ENCODE measurements at regions not wholly inside any gene's neighbourhood (a gene's known extent, or its start where the extent isn't known, plus 50 kb on each side); places are given as distances from the start of the nearest gene placed in this dataset.

DNA sequence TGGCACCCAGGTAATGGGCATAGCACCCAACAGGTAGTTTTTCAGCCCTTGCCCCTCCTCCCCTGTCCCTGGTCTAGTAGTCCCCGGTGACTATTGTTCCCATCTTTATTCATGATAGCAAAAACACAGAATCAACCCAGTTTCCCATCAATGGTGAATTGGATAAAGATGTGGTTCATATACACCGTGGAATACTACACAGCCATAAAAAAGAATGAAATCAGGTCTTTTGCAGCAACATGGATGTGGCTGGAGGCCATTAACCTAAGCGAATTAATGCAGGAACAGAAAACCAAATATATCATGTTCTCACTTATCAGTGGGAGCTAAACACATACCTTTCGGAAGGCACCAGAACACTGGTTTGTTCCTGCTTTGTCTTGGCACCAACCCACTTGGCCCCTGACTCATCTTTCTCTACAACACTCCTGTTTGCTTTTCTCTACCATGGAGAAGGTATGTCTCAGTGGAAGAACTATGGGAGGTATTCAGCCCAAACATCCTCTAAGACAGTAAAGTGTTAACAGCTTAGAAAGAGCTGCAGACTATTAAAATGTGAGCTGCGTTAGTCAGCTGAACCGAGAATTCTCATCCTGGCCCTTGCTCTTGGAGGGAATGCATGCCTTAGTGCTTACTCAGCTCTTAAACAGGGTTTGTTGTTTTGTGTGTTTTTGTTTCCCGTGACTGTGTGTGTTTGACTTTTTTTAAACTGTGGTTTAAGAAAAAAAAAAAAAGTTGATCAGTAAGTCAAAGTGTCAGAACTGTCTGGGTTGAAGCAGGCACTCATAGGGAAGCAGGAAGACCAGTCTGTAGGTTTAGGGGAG lies 203.0 kb downstream of the TOMM20 start:
- Histone ChIP-seq H3K27ac (ENCODE audit: low read depth, low read length) (no peak overlapping the region), H3K4me1 (ENCODE audit: control insufficient read depth in 1 of 2, insufficient read depth in 2 of 2, low read length in 2 of 2) (peaks cover 8 to 11% of the 10 kb centered on the region in 2 experiments), H3K4me3 (replicated peaks in 1 of 2; ENCODE audit: low read depth in 1 of 2, low read length in 2 of 2) (no peak overlapping the region), H3K4me2 (ENCODE audit: low read length) (peak overlapping the region; percentile 33), H3K9ac (ENCODE audit: low read length) (no peak overlapping the region), H3K27me3 (ENCODE audit: insufficient read depth, low read length) (no peaks in the 10 kb centered on the region), H3K9me2 (ENCODE audit: insufficient read depth) (no peaks in the 10 kb centered on the region), H3K79me2 (ENCODE audit: insufficient read depth, low read length) (no peaks in the 10 kb centered on the region), H3K36me3 (ENCODE audit: control insufficient read depth in 1 of 2, insufficient read depth in 2 of 2, low read length in 2 of 2) (no peaks in the 10 kb centered on the region), H3K9me3 (ENCODE audit: control insufficient read depth in 1 of 2, insufficient read depth in 1 of 2, low read depth in 1 of 2, low read length in 2 of 2) (no peaks in the 10 kb centered on the region), H2AFZ (ENCODE audit: low read depth, low read length, poor library complexity, severe bottlenecking) (no peak overlapping the region), H4K20me1 (ENCODE audit: insufficient read depth) (no peaks in the 10 kb centered on the region)
- ATAC-seq (peak; percentile 75; the same call in 1 of the 2 replicates), DNase-seq (ENCODE audit: low read depth, low spot score) (peak; percentile 46)
- intact Hi-C loops (cut with micrococcal nuclease), result no loop called here
- no TSS peak for BruUV-seq (replicated peaks)
- CTCF ChIA-PET, result no interaction called here
- peak; percentile 59 for TF ChIP-seq FOSL1 (IDR thresholded peaks at IDR 0.05; ENCODE audit: low read depth)
- no peak for TF ChIP-seq SRF (IDR thresholded peaks at IDR 0.05; ENCODE audit: low read depth)
- no peak for TF ChIP-seq EGR1 (IDR thresholded peaks at IDR 0.05; ENCODE audit: low read depth)
- peak; percentile 44; the same call in 1 of the 2 replicates for TF ChIP-seq SP1 (IDR thresholded peaks at IDR 0.05; ENCODE audit: low read depth)
- 0 out of 2 replicates have a peak, but pooled peaks have one; percentile 9 for TF ChIP-seq CBX3 (IDR thresholded peaks at IDR 0.05; ENCODE audit: low read depth)
- peak; percentile 43; the same call in 1 of the 2 replicates for TF ChIP-seq JUND (IDR thresholded peaks at IDR 0.05)
- TF ChIP-seq, protein P1, sequence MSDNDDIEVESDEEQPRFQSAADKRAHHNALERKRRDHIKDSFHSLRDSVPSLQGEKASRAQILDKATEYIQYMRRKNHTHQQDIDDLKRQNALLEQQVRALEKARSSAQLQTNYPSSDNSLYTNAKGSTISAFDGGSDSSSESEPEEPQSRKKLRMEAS (IDR thresholded peaks at IDR 0.05), result no peak
- POLR2A ChIA-PET, result no interaction called here
- RAD21 ChIA-PET (ENCODE audit: low non-redundant PET in 1 of 2, low total read pairs in 2 of 2, uncharacterized antibody in 2 of 2, unreplicated experiment in 2 of 2), result no interaction called here

DNA sequence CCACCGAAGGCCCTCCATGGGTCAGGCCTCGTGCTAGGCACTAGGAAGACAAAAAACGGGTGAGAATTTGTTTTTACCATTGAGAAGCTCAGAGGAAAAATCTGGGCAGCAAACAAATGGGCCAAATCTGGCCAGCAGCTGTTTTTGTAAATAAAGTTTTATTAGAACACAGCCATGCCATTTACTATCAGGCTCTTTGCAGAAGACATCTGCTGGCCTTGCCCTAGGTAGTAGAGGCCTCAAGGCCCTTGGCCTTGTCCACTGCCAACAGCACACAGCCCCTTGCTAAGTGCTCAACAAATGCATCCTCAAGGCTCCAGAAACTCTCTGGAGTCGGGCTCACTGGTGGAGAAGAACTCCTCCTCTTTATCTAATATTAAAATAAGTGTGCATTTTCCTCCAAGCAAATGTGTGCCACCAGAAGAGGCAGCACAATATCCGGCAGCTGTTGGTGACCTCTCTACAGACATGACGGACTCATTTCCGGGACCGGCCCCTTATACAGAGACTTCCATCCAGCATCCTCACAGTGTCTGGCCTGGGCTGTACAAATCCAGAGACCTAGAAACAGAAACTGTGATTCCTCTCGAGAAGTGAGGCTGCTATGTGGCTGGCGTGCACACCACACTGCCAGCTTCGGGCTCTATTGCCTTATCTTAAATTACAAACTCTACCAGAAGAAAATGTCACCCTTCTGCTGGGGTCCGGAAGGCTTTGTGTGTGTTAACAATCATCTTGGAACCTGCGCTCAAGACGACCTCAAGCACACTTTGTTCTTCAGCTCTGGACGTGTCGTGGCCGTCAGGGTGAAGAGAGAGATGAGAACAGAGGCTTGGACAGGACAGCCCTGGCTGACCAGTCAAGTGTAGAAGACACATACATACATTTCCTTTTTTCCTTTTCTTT lies 203.9 kb downstream of the TOMM20 start:
- TF ChIP-seq FOSL1 (IDR thresholded peaks at IDR 0.05; ENCODE audit: low read depth) (no peak), EGR1 (IDR thresholded peaks at IDR 0.05; ENCODE audit: low read depth) (no peak), CEBPB (IDR thresholded peaks at IDR 0.05; ENCODE audit: low read depth) (no peak), POLR2A (IDR thresholded peaks at IDR 0.05; ENCODE audit: borderline replicate concordance, extremely low read depth, insufficient read depth, insufficient read length) (no peak), ZNF274 (IDR thresholded peaks at IDR 0.05; ENCODE audit: low read depth, low read length) (no peak), ZFX (IDR thresholded peaks at IDR 0.05) (no peak), SIN3A (IDR thresholded peaks at IDR 0.05; ENCODE audit: low read depth) (no peak), SP1 (IDR thresholded peaks at IDR 0.05; ENCODE audit: low read depth) (no peak)
- TF ChIP-seq, protein P2, sequence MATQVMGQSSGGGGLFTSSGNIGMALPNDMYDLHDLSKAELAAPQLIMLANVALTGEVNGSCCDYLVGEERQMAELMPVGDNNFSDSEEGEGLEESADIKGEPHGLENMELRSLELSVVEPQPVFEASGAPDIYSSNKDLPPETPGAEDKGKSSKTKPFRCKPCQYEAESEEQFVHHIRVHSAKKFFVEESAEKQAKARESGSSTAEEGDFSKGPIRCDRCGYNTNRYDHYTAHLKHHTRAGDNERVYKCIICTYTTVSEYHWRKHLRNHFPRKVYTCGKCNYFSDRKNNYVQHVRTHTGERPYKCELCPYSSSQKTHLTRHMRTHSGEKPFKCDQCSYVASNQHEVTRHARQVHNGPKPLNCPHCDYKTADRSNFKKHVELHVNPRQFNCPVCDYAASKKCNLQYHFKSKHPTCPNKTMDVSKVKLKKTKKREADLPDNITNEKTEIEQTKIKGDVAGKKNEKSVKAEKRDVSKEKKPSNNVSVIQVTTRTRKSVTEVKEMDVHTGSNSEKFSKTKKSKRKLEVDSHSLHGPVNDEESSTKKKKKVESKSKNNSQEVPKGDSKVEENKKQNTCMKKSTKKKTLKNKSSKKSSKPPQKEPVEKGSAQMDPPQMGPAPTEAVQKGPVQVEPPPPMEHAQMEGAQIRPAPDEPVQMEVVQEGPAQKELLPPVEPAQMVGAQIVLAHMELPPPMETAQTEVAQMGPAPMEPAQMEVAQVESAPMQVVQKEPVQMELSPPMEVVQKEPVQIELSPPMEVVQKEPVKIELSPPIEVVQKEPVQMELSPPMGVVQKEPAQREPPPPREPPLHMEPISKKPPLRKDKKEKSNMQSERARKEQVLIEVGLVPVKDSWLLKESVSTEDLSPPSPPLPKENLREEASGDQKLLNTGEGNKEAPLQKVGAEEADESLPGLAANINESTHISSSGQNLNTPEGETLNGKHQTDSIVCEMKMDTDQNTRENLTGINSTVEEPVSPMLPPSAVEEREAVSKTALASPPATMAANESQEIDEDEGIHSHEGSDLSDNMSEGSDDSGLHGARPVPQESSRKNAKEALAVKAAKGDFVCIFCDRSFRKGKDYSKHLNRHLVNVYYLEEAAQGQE (IDR thresholded peaks at IDR 0.05; ENCODE audit: low read depth), result no peak
- intact Hi-C loops (cut with micrococcal nuclease), result no loop called here
- Histone ChIP-seq H3K9ac (ENCODE audit: low read length) (no peak overlapping the region), H4K20me1 (ENCODE audit: insufficient read depth) (no peaks in the 10 kb centered on the region), H3K4me1 (ENCODE audit: control insufficient read depth in 1 of 2, insufficient read depth in 2 of 2, low read length in 2 of 2) (peaks cover 8 to 11% of the 10 kb centered on the region in 2 experiments), H3K9me2 (ENCODE audit: insufficient read depth) (no peaks in the 10 kb centered on the region), H3K4me2 (ENCODE audit: low read length) (no peak overlapping the region), H2AFZ (ENCODE audit: low read depth, low read length, poor library complexity, severe bottlenecking) (no peak overlapping the region), H3K79me2 (ENCODE audit: insufficient read depth, low read length) (no peaks in the 10 kb centered on the region), H3K27me3 (ENCODE audit: insufficient read depth, low read length) (no peaks in the 10 kb centered on the region), H3K36me3 (ENCODE audit: control insufficient read depth in 1 of 2, insufficient read depth in 2 of 2, low read length in 2 of 2) (no peaks in the 10 kb centered on the region), H3K27ac (ENCODE audit: low read depth, low read length) (no peak overlapping the region), H3K9me3 (ENCODE audit: control insufficient read depth in 1 of 2, insufficient read depth in 1 of 2, low read depth in 1 of 2, low read length in 2 of 2) (no peaks in the 10 kb centered on the region), H3K4me3 (replicated peaks in 1 of 2; ENCODE audit: low read depth in 1 of 2, low read length in 2 of 2) (no peak overlapping the region)
- DNase-seq (ENCODE audit: low read depth, low spot score), result no peak
- ChIA-PET CTCF (no interaction called here), RAD21 (ENCODE audit: low non-redundant PET in 1 of 2, low total read pairs in 2 of 2, uncharacterized antibody in 2 of 2, unreplicated experiment in 2 of 2) (no interaction called here), POLR2A (no interaction called here)
- no TSS peak for BruUV-seq (replicated peaks)
- no peak for ATAC-seq
